GM23338 (cell line): ENCODE measurements at regions not wholly inside any gene's neighbourhood (a gene's known extent, or its start where the extent isn't known, plus 50 kb on each side); places are given as distances from the start of the nearest gene placed in this dataset.

Source experiments
- ATAC-seq: fragments of 200-7000 bp; cut with Tn5 transposase; 3 replicates; pipeline ENCODE4 v1.9.1; 2020
- DNase-seq: peaks from one replicate; pipeline ENCODE4 v3.0.0-alpha.2; 2015; ENCODE audit warnings: low spot score
- H2AFZ ChIP-seq: fragments of 200-600 bp; sonication (generic); 2 replicates; pipeline ENCODE4 v1.8.0; 2016; ENCODE audit warnings: antibody characterized with exemption, mild to moderate bottlenecking, moderate library complexity
- H3F3A ChIP-seq: fragments of 200-600 bp; sonication (generic); replicated peaks from 2 replicates; pipeline ENCODE4 v1.8.0; 2017; ENCODE audit warnings: antibody characterized with exemption, mixed run types, low read depth
- H3K27ac ChIP-seq: fragments of 200-600 bp; sonication (generic); 2 replicates; pipeline ENCODE4 v1.6.1; 2016; ENCODE audit warnings: low read depth
- H3K27me3 ChIP-seq: fragments of 200-600 bp; sonication (generic); 2 replicates; pipeline ENCODE4 v1.8.0; 2016; ENCODE audit warnings: mild to moderate bottlenecking, mixed run types, moderate library complexity; ENCODE audit not compliant: insufficient read depth
- H3K36me3 ChIP-seq: fragments of 200-600 bp; sonication (generic); 2 replicates; pipeline ENCODE4 v1.8.0; 2016; ENCODE audit warnings: mild to moderate bottlenecking; ENCODE audit not compliant: insufficient read depth
- H3K4me1 ChIP-seq: fragments of 200-600 bp; sonication (generic); 2 replicates; pipeline ENCODE4 v1.8.0; 2016; ENCODE audit warnings: mild to moderate bottlenecking, moderate library complexity; ENCODE audit not compliant: insufficient read depth
- H3K4me2 ChIP-seq: fragments of 200-600 bp; sonication (generic); 2 replicates; pipeline ENCODE4 v1.7.1; 2017; ENCODE audit warnings: mixed run types
- H3K4me3 ChIP-seq: fragments of 200-600 bp; sonication (generic); 2 replicates; pipeline ENCODE4 v1.6.1; 2016; ENCODE audit warnings: mixed run types
- H3K79me2 ChIP-seq: fragments of 200-600 bp; sonication (generic); replicated peaks from 2 replicates; pipeline ENCODE4 v1.8.0; 2017; ENCODE audit warnings: mild to moderate bottlenecking; ENCODE audit not compliant: insufficient read depth
- H3K9me2 ChIP-seq: fragments of 200-600 bp; sonication (generic); 2 replicates; pipeline ENCODE4 v1.8.0; 2017; ENCODE audit not compliant: insufficient read depth
- H4K20me1 ChIP-seq: fragments of 200-600 bp; sonication (generic); replicated peaks from 2 replicates; pipeline ENCODE4 v1.8.0; 2017; ENCODE audit warnings: mild to moderate bottlenecking; ENCODE audit not compliant: insufficient read depth
- H3K27ac Mint-ChIP-seq: 2 replicates; pipeline ENCODE4 v1.8.0; 2020; ENCODE audit warnings: inconsistent platforms, mild to moderate bottlenecking, moderate library complexity, mixed read lengths
- H3K27me3 Mint-ChIP-seq: 3 replicates; pipeline ENCODE4 v1.8.0; 2022; ENCODE audit warnings: low read depth, mild to moderate bottlenecking, moderate library complexity, mixed read lengths, inconsistent platforms; ENCODE audit not compliant: insufficient read depth, poor library complexity
- H3K36me3 Mint-ChIP-seq: 3 replicates; pipeline ENCODE4 v1.8.0; 2021; ENCODE audit warnings: low read depth, mild to moderate bottlenecking, inconsistent platforms, moderate library complexity, mixed read lengths
- H3K4me1 Mint-ChIP-seq: 3 replicates; pipeline ENCODE4 v1.8.0; 2020; ENCODE audit warnings: mild to moderate bottlenecking, inconsistent platforms, mixed read lengths
- H3K4me3 Mint-ChIP-seq: 3 replicates; pipeline ENCODE4 v1.8.0; 2021; ENCODE audit warnings: moderate library complexity, mild to moderate bottlenecking, inconsistent platforms, mixed read lengths
- H3K9me3 Mint-ChIP-seq: 3 replicates; pipeline ENCODE4 v1.8.0; 2020; ENCODE audit warnings: moderate library complexity, mild to moderate bottlenecking, inconsistent platforms, mixed read lengths
- CREB1 ChIP-seq: fragments of 250-450 bp; sonication (Bioruptor Pico); IDR thresholded peaks from 2 replicates; pipeline ENCODE4 v1.5.0; 2020; ENCODE audit warnings: low read depth, mild to moderate bottlenecking, moderate library complexity
- CTCF ChIP-seq, 2 experiments: fragments of 200-600 bp in 1 of 2; sonication (generic) in 1 of 2; conservative IDR thresholded peaks; 2 replicates each; pipeline versions ENCODE4 v1.5.1 to v1.6.1; 2016 to 2017; ENCODE audit warnings: antibody characterized with exemption in 2 of 2, low read depth in 2 of 2, mild to moderate bottlenecking in 2 of 2, moderate library complexity in 1 of 2
- ETS1 ChIP-seq: IDR thresholded peaks from 2 replicates; pipeline ENCODE4 v1.6.1; 2016; ENCODE audit warnings: antibody characterized with exemption
- EZH2 ChIP-seq: fragments of 200-600 bp; sonication (generic); IDR thresholded peaks from one replicate; pipeline ENCODE4 v1.8.0; 2017; ENCODE audit warnings: antibody characterized with exemption, mild to moderate bottlenecking, low read depth; ENCODE audit not compliant: unreplicated experiment
- EZH2phosphoT487 ChIP-seq: fragments of 200-600 bp; sonication (generic); IDR thresholded peaks from one replicate; pipeline ENCODE4 v1.8.1; 2018; ENCODE audit warnings: antibody characterized with exemption; ENCODE audit not compliant: unreplicated experiment
- JUNB ChIP-seq: IDR thresholded peaks from one replicate; pipeline ENCODE4 v1.6.1; 2016; ENCODE audit warnings: antibody characterized with exemption; ENCODE audit not compliant: unreplicated experiment
- NANOG ChIP-seq: IDR thresholded peaks from 2 replicates; pipeline ENCODE4 v1.6.1; 2016; ENCODE audit warnings: antibody characterized with exemption, borderline replicate concordance
- POLR2AphosphoS5 ChIP-seq: IDR thresholded peaks from 2 replicates; pipeline ENCODE4 v1.6.1; 2016; ENCODE audit warnings: antibody characterized with exemption, low read depth
- REST ChIP-seq: IDR thresholded peaks from one replicate; pipeline ENCODE4 v1.6.1; 2018; ENCODE audit warnings: antibody characterized with exemption; ENCODE audit not compliant: unreplicated experiment
- STAT1 ChIP-seq: IDR thresholded peaks from one replicate; pipeline ENCODE4 v1.6.1; 2016; ENCODE audit warnings: antibody characterized with exemption; ENCODE audit not compliant: unreplicated experiment
- ZNF114 ChIP-seq: fragments of 250-450 bp; sonication (Bioruptor Pico); IDR thresholded peaks from 2 replicates; pipeline ENCODE4 v1.5.0; 2020; ENCODE audit warnings: mild to moderate bottlenecking, moderate library complexity
- ZNF331 ChIP-seq: fragments of 250-450 bp; sonication (Bioruptor Pico); IDR thresholded peaks from 2 replicates; pipeline ENCODE4 v1.5.0; 2020; ENCODE audit warnings: low read depth, mild to moderate bottlenecking, moderate library complexity
- TF ChIP-seq, protein P1 (sequence below): fragments of 250-450 bp; sonication (Bioruptor Pico); IDR thresholded peaks from 2 replicates; pipeline ENCODE4 v1.5.0; 2020; ENCODE audit warnings: mild to moderate bottlenecking, moderate library complexity

DNA sequence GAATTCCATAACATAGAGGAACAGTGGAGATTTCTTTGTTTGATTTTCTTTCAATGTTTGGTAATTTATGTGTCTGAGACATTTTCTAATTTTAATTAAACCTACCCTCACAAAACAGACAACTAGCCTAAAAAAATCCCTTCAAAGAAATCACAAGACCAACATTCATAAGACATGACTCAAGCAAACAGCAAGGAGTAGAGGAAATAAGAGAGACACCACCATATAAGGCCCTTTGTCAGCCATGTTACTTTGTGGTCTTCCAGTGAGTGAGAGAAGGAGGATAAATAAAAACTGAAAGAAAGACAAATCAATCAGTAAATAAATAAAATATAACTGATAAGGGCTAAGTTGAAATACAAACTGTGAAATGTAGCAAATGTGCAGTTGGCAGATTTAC is 830.8 kb upstream of the SLC39A10 start:
- Histone ChIP-seq H3K36me3 (no peaks in the 10 kb centered on the region), H3K9me2 (peaks cover 4% of the 10 kb centered on the region; the same call in 1 of the 2 replicates), H3K79me2 (no peaks in the 10 kb centered on the region), H3K27ac (no peak overlapping the region), H3K4me2 (no peak overlapping the region), H3K4me1 (no peaks in the 10 kb centered on the region), H3K4me3 (no peak overlapping the region), H3K27me3 (no peaks in the 10 kb centered on the region), H3F3A (no peaks in the 10 kb centered on the region), H2AFZ (no peak overlapping the region; the same call in 1 of the 2 replicates), H4K20me1 (no peaks in the 10 kb centered on the region)
- H3K27ac Mint-ChIP-seq = no peak overlapping the region
- no peaks in the 10 kb centered on the region for H3K36me3 Mint-ChIP-seq
- DNase-seq (no peak), ATAC-seq (no peak)
- no peak for TF ChIP-seq ETS1
- no peak for TF ChIP-seq EZH2phosphoT487
- TF ChIP-seq, protein P1, sequence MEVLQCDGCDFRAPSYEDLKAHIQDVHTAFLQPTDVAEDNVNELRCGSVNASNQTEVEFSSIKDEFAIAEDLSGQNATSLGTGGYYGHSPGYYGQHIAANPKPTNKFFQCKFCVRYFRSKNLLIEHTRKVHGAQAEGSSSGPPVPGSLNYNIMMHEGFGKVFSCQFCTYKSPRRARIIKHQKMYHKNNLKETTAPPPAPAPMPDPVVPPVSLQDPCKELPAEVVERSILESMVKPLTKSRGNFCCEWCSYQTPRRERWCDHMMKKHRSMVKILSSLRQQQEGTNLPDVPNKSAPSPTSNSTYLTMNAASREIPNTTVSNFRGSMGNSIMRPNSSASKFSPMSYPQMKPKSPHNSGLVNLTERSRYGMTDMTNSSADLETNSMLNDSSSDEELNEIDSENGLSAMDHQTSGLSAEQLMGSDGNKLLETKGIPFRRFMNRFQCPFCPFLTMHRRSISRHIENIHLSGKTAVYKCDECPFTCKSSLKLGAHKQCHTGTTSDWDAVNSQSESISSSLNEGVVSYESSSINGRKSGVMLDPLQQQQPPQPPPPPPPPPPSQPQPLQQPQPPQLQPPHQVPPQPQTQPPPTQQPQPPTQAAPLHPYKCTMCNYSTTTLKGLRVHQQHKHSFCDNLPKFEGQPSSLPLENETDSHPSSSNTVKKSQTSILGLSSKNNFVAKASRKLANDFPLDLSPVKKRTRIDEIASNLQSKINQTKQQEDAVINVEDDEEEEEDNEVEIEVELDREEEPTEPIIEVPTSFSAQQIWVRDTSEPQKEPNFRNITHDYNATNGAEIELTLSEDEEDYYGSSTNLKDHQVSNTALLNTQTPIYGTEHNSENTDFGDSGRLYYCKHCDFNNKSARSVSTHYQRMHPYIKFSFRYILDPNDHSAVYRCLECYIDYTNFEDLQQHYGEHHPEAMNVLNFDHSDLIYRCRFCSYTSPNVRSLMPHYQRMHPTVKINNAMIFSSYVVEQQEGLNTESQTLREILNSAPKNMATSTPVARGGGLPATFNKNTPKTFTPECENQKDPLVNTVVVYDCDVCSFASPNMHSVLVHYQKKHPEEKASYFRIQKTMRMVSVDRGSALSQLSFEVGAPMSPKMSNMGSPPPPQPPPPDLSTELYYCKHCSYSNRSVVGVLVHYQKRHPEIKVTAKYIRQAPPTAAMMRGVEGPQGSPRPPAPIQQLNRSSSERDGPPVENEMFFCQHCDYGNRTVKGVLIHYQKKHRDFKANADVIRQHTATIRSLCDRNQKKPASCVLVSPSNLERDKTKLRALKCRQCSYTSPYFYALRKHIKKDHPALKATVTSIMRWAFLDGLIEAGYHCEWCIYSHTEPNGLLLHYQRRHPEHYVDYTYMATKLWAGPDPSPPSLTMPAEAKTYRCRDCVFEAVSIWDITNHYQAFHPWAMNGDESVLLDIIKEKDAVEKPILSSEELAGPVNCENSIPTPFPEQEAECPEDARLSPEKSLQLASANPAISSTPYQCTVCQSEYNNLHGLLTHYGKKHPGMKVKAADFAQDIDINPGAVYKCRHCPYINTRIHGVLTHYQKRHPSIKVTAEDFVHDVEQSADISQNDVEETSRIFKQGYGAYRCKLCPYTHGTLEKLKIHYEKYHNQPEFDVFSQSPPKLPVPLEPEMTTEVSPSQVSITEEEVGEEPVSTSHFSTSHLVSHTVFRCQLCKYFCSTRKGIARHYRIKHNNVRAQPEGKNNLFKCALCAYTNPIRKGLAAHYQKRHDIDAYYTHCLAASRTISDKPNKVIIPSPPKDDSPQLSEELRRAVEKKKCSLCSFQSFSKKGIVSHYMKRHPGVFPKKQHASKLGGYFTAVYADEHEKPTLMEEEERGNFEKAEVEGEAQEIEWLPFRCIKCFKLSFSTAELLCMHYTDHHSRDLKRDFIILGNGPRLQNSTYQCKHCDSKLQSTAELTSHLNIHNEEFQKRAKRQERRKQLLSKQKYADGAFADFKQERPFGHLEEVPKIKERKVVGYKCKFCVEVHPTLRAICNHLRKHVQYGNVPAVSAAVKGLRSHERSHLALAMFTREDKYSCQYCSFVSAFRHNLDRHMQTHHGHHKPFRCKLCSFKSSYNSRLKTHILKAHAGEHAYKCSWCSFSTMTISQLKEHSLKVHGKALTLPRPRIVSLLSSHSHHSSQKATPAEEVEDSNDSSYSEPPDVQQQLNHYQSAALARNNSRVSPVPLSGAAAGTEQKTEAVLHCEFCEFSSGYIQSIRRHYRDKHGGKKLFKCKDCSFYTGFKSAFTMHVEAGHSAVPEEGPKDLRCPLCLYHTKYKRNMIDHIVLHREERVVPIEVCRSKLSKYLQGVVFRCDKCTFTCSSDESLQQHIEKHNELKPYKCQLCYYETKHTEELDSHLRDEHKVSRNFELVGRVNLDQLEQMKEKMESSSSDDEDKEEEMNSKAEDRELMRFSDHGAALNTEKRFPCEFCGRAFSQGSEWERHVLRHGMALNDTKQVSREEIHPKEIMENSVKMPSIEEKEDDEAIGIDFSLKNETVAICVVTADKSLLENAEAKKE (CRISPR knock-in tag) = no peak
- TF ChIP-seq JUNB = no peak
- TF ChIP-seq STAT1 = no peak
- no peak for TF ChIP-seq CTCF (conservative IDR thresholded peaks at IDR 0.05; ENCODE audit: low read depth in 2 of 2)
- no peak for TF ChIP-seq ZNF114
- TF ChIP-seq NANOG = no peak
- no peak for TF ChIP-seq EZH2
- TF ChIP-seq ZNF331 (CRISPR knock-in tag) = no peak
- TF ChIP-seq POLR2AphosphoS5 = no peak
- no peak for TF ChIP-seq REST
- no peak for TF ChIP-seq CREB1 (CRISPR knock-in tag)
- H3K4me1 Mint-ChIP-seq = no peaks in the 10 kb centered on the region
- H3K27me3 Mint-ChIP-seq = no peaks in the 10 kb centered on the region
- H3K4me3 Mint-ChIP-seq = no peak overlapping the region
- H3K9me3 Mint-ChIP-seq = no peaks in the 10 kb centered on the region
